Retinal pigment epithelial cell (primary cell): ENCODE measurements at regions not wholly inside any gene's neighbourhood (a gene's known extent, or its start where the extent isn't known, plus 50 kb on each side); places are given as distances from the start of the nearest gene placed in this dataset.

Experiments
- DNase-seq: peaks from one replicate; pipeline ENCODE4 v3.0.0-alpha.2; 2010; ENCODE audit warnings: low read depth
- H3K4me3 ChIP-seq: 2 replicates; pipeline ENCODE4 v1.5.1; 2011; ENCODE audit warnings: mild to moderate bottlenecking, low read length, control low read depth, moderate library complexity
- CTCF ChIP-seq: conservative IDR thresholded peaks from 2 replicates; pipeline ENCODE4 v1.5.1; 2011; ENCODE audit warnings: low read depth, low read length, control low read depth, inconsistent platforms

DNA sequence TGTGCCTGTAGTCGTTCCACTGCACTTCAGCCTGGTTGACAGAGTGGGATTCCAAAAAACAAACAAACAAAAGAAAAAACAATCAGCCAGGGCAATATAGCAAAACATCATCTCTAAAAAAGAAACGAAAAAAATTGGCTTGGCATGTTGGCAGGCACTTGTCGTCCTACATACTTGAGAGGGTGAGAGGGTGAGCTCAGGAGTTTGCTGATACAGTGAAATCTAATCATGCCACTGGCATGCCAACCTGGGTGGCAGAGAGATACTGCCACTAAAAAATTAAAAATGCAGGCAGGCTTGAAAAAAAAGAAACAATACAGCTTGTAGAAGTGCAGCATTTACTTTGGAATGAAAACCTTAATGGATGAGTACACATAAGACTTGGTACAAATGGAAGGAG is 282.9 kb upstream of the RGPD4 start:
- no peak for TF ChIP-seq CTCF
- no peak for DNase-seq
- H3K4me3 ChIP-seq: no peak overlapping the region

GRCh38 chr2:107545066-107545465 is 281.6 kb upstream of the RGPD4 start:
- DNase-seq: no peak
- TF ChIP-seq CTCF: no peak
- no peak overlapping the region for H3K4me3 ChIP-seq

DNA sequence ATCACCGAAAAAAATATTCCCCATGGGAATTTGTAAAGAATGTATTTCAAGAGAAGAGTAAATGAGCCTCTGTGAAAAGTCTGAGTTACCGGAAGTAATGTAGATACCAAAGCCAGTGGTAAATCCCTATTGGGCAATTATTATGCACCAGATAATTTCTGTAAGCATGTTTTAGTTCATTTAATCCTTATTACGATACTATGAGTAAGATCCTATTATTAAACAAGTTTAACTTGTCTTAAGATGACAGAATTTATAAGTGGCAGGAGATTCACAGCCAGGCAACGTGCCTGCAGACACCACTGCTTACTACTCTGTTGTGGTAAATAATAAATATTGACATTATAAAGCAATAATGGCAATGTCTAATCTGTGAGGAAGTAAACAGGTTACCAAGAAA is 280.8 kb upstream of the RGPD4 start:
- no peak overlapping the region for H3K4me3 ChIP-seq
- TF ChIP-seq CTCF: no peak
- DNase-seq: no peak

DNA sequence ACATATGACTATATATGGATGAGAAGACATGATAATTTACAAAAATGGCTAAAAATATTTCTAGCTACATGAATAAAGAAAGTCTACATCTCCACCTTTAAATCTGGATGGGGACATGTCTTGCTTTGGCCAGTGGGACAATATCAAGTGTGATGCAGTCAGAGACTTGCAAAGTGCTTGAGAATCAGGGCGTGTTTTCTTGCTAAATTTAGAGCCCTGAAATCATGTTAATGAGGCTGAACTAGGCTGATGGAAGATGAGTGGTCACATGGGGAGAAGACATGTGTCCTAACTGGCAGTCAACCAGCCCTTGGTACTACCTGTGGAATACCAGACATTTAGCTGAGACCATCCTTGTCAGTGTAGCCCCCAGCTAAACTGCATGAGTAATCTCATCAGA is 278.5 kb upstream of the RGPD4 start:
- no peak for DNase-seq
- H3K4me3 ChIP-seq: no peak overlapping the region
- TF ChIP-seq CTCF: no peak

- no peak for DNase-seq
- no peak for TF ChIP-seq CTCF
Observed at GRCh38 chr2:107553046-107553445, 273.6 kb upstream of the RGPD4 start.

GRCh38 chr2:107553539-107553938 is 273.2 kb upstream of the RGPD4 start:
- H3K4me3 ChIP-seq: no peak overlapping the region
- TF ChIP-seq CTCF: no peak
- peak; percentile 47 for DNase-seq

More at GRCh38 chr2:107553046-107553445, 273.6 kb upstream of the RGPD4 start:
- H3K4me3 ChIP-seq: no peak overlapping the region

GRCh38 chr2:107556038-107556627 is 270.6 kb upstream of the RGPD4 start:
- DNase-seq: no peak
- no peak for TF ChIP-seq CTCF
- H3K4me3 ChIP-seq: no peak overlapping the region
